ENCODE measurements at regions not wholly inside any gene's neighbourhood (a gene's known extent, or its start where the extent isn't known, plus 50 kb on each side); places are given as distances from the start of the nearest gene placed in this dataset.

GRCh38 chr19:30309905-30310601 lies 62.1 kb upstream of the ZNF536 start:
- no peak overlapping the region for H3K27ac ChIP-seq
- no peak for TF ChIP-seq ZFX (IDR thresholded peaks at IDR 0.05; ENCODE audit: borderline replicate concordance)
- no peak for TF ChIP-seq CTCF (IDR thresholded peaks at IDR 0.05)

DNA sequence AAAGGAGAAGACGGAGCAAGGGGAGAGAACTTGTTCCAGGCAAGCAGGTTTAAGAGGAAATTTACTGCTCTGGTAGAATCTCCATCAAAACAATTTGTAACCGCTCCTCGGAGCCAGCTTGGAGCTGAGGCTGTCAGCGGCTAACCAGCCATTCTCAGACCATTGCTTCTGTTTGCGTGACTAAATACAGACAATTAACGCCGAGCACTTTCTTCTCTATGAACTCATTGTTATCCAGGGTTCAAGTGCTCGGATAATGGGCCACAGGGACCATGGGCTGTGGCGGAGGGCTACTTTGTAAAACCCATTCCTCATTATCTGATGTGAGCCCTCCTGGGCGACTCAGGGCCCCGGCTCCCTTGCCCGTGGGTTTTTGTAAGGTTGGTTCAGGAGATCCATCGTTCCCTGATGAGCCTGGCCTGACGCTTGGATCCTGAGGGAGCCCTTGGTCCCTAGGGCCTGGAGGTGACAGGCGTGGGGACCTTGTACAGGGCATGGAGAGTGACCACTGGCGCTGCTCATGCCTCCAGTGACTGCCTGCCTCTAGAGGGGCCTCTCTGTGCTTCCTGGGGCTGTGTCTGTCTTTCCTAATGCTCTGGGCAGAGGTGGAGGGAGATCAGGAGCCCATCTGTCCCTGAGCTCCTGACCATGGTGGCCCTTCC lies 61.5 kb upstream of the ZNF536 start:
- H3K27ac ChIP-seq = no peak overlapping the region
- TF ChIP-seq CTCF (IDR thresholded peaks at IDR 0.05) (no peak), ZFX (IDR thresholded peaks at IDR 0.05; ENCODE audit: borderline replicate concordance) (no peak)

- TF ChIP-seq ZFX (IDR thresholded peaks at IDR 0.05; ENCODE audit: borderline replicate concordance) = no peak
- TF ChIP-seq CTCF (IDR thresholded peaks at IDR 0.05) = no peak
- H3K27ac ChIP-seq = no peak overlapping the region
These were observed 60.3 kb upstream of the ZNF536 start for GRCh38 chr19:30311911-30312310.

- H3K27ac ChIP-seq = no peak overlapping the region
- TF ChIP-seq ZFX (IDR thresholded peaks at IDR 0.05; ENCODE audit: borderline replicate concordance) (no peak), CTCF (IDR thresholded peaks at IDR 0.05) (no peak)
These were observed 59.4 kb upstream of the ZNF536 start for GRCh38 chr19:30312582-30313352.

- no peak for TF ChIP-seq ZFX (IDR thresholded peaks at IDR 0.05; ENCODE audit: borderline replicate concordance)
- no peak for TF ChIP-seq CTCF (IDR thresholded peaks at IDR 0.05)
- no peak overlapping the region for H3K27ac ChIP-seq
These were observed 58.8 kb upstream of the ZNF536 start for GRCh38 chr19:30313353-30313750.

GRCh38 chr19:30314056-30314804 lies 58.0 kb upstream of the ZNF536 start:
- TF ChIP-seq ZFX (IDR thresholded peaks at IDR 0.05; ENCODE audit: borderline replicate concordance) = no peak
- no peak for TF ChIP-seq CTCF (IDR thresholded peaks at IDR 0.05)
- no peak overlapping the region for H3K27ac ChIP-seq
